ENCODE measurements at regions not wholly inside any gene's neighbourhood (a gene's known extent, or its start where the extent isn't known, plus 50 kb on each side); places are given as distances from the start of the nearest gene placed in this dataset.
"Not testable (repeated sequence)": the region's sequence is repeated elsewhere in the genome, so short reads cannot be mapped to it uniquely, and the experiment has no call there.

DNA sequence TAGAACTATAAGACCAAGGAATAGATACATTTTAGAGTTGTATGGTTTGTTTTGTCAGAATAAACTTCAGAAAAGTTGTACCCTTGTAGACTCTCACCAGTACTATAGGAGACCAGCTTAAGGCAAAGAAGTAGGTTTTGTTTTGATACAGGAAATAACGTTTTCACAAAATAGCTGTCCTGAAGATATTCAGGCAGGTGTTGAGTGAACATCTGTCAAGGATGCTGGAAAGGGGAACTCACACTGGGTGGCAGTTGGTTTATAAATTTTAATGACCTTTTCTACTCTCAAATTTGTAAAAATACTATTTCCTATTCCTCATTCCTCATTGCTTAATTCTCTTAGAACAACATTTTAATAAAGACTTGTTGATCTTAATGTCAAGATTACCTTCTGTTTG lies 174.0 kb upstream of the MAN1A1 start:
- no peak for DNase-seq

DNA sequence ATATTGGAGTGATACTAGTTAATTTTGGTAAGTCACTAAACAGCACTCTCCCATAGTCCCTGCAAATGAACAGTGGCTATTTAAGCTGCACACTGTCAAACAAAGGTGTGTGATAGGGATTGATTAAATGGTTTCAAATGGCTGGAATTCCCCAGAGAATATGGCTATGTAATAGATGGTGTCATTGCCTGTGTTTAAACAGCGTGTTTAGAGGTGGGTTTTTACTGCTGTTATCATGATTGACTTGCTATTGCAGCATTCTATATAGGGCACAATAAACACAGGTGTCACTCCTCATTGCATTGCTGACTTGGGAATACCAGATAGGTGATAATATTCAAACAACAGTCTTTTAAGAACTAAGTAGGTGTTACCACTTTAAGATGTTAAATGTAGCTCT lies 171.7 kb upstream of the MAN1A1 start:
- no peak for DNase-seq

DNA sequence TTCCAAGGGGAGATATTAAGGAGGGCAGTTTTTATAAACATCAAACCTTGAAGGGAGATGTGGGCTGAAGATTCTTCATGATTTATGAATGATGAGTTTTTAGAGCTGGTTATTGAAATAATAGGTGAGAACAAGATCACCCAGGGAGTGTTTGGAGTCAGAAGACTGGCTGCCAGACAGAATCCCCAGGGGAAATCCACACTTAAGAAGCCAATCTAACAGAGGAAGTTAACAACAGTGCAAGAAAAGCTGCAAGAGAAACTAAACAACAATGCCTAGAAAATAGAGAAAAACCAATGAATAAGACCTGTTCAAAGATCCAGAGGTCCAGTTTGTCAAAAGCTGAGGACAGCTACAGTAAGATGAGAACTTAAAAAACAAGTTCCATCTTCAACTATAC lies 167.9 kb upstream of the MAN1A1 start:
- no peak for DNase-seq

DNA sequence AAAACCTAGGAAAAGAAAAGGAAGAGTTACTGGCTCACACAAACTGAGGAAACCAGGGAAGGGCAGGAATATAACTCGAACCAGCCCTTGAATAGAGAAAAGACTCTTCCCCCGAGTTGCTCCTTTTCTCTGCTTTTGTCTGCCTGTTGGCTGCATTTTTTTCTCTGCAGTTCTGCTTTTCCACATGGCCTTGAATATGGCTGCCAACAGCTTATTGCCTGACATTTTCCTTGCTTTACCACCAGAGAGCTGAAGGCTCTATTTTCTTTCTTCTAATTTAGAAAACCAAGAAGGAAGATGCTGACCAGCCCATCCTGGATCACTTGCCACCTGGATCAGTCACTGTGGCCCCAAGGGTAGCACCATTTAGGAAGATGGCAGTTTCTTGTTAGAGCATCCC lies 164.8 kb upstream of the MAN1A1 start:
- no peak for DNase-seq

DNA sequence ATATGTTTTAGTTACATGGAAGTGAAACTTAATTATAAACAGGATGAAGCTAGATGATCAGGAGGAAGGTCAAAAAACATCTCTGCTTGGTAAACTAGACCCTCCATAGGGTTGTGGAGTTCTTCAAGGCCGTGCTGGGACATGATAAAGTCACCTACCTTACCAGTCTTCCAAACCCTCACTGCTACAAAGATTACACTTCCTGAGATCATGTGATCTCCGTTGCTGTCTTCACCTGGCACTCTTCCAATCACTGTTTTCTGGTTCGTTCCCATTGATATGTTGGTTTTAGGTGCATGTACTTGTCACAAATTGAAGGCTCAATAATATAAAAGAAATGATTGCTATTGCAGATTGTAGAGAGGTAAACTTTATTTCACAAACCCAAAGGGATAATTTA lies 161.5 kb upstream of the MAN1A1 start:
- DNase-seq: no peak

DNA sequence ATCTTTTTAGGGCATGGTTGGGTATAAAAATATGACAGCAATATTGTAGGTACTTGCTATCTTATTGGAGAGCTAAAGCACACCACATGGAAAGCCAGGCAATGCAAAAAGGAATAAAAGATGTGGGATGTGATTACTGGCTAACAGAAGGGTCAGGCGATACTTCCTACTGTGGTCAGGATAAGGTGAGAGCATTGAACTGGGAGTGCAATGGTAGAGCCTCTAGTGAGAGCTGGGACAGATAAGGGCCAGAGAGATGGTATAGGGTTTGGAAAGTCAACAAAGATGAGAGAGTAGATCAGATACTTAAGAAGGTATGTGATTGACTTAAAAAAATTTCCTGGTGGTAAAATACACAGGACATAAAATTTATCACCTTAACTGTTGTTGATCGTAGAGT lies 160.7 kb upstream of the MAN1A1 start:
- no peak for DNase-seq

DNA sequence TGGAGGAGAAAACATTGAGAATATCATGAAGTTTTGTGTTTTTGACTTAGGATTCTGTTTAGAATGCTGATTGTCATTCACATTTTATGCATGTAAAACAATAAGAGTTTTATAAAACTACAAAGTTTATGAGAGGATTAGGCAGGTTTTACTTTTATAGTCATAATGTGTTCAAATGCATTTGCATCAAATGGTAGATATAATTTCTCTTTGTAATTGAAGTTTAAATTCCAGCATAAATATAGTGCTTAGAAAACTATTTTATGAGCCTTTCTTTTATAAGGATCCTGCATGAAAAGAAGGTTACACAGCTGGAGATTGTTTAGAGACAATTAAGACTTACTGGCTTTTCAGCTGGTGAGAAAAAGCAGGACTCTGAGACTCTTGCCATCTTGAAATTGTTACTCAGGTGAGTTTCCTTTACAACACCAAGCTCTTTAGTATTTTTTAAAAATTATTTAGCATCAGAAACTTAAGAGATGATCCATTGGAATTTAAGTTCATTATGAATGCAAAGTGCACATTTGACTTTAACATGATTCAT lies 157.1 kb upstream of the MAN1A1 start:
- no peak for DNase-seq

DNA sequence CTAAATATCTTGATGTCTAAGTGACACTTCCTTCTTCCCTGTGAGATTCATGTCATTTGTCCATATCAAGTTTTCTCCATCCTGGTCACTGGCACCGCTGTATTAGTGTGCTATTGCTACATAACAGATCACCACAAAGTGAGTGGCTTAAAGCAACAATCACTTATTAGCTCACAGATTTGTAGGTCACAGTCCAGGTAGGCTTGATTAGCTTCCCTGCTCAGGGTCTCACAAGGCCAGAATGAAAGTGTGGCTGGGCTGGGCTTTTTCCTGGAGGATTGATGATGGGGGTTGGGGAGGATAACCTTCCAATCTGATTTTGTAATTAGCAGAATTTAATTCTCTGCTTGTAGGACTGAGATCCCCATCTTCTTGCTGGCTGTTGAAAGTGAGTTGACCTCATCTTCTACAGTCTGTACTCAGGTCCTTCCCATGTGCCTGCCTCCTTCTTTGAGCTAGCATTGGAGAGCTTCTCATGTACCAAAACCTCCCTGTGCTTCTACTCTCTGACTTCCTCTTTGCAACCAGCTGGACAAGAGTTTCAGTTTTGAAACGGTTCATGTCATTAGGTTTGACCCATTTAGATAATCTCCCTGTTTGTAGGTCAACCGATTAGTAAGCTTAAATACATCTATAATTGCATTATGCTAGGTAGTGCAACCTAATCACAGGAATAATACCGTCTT lies 152.4 kb upstream of the MAN1A1 start:
- DNase-seq: no peak

DNA sequence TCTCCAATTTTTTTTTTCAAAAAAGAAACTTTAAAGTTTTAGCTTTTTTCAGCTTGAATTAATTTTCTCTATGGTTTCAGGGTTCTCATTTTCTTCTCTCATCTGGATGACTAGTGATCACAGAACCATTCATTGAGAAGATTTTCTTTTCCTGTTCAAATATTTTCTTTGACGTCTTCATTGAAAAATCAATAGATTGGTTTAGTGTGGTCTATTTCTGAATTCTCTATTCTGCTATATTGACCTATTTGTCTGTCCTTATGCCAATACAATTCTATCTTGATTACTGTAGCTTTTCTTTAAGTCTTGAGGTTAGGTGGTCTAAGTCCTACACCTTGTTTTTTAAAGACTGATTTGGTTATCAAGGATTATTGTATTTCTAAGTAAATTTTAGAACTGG lies 150.2 kb upstream of the MAN1A1 start:
- DNase-seq: no peak

DNA sequence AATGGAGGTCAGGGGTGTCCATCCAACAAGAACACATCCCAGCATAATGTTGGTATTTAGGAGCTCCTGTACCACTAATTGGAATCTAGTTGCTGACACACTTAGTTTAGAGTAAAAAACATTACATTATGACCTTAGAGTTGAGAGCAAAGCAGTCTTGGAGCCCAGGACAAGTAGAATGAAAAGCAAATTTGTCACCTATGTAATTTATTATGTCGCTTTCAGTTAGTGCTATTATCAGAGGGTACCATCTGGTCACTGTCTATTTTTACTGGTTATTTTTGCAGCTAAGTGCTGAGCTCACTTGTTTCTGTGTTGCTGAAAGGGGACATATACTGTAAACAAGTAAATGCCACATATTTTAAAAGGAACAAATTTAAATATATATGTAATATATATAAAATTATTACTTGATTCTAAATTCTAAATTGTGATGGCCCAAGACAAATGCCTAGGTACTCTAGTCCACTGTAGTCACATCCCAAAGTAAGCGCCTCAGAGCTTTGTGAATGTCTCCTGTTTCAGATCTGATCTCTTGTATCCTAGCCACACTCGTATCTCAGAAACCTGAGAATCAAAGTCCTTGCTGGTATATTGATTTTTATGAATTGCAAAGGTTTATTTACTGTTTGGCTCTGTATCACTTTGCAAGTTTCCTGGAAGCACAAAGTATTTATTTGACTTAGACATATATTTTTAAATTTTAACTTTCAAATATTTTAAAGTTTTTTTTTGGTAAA lies 148.6 kb upstream of the MAN1A1 start:
- DNase-seq: no peak

DNA sequence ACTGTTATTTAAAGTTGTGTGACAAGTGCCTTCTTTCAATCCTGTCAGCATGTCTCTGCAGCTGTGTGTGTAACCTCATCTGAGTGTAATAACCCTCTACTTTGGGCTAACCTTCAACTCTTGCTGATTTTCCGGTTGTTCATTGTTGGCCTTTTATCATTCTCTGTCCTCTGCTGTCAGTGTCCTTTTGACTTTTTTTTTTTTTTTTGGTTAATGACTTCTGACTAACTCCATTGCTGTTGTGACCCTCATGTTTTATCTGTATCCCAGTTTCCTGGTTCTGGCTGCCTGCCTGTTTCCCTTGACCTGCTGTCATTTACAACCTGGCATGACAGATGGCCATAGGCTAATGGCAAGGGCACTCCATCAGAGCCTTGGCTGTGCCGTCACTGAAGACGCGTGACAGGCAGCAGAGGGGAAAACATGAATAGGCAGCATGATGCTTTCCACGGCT lies 145.7 kb upstream of the MAN1A1 start:
- DNase-seq: no peak

DNA sequence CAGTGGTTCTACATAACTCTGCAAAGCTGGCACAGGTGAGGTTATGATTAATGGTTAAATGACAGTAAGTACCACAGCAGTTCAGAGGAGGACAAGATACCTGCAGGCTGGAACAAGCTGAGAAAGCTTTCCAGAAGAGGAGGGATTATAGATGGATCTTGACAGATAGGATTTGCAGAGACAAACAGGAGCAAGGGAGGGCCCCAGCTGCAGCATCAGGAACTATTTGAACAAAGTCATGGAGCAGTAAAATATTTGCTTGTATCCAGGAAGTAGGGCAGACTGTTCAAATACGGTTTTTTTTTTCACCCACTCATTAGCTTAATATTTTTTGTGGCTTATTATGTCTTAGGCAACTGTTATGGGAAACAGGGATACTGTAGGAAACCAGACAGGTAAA lies 144.4 kb upstream of the MAN1A1 start:
- DNase-seq: no peak

DNA sequence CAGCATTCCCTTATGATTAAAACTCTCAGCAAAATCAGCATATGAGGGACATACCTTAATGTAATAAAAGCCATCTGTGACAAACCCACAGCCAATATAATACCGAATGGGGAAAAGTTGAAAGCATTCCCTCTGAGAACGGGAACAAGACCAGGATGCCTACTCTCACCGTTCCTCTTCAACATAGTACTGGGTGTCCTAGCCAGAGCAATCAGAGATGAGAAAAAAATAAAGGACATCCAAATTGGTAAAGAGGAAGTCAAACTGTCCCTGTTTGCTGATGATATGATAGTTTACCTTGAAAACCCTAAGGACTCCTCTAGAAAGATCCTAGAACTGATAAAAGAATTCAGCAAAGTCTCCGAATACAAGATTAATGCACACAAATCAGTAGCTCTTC lies 141.6 kb upstream of the MAN1A1 start:
- DNase-seq: not testable (repeated sequence)

DNA sequence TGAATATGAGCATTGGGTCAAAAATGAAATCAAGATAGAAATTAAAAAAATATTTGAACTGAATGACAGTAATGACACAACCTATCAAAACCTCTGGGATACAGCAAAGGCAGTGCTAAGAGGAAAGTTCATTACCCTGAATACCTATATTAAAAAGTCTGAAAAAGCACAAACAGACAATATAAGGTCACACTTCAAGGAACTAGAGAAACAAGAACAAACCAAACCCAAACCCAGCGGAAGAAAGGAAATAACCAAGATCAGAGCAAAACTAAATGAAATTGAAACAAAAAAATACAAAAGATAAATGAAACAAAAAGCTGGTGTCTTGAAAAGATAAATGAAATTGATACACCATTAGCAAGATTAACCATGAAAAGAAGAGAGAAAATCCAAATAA lies 140.5 kb upstream of the MAN1A1 start:
- DNase-seq: not testable (repeated sequence)

DNA sequence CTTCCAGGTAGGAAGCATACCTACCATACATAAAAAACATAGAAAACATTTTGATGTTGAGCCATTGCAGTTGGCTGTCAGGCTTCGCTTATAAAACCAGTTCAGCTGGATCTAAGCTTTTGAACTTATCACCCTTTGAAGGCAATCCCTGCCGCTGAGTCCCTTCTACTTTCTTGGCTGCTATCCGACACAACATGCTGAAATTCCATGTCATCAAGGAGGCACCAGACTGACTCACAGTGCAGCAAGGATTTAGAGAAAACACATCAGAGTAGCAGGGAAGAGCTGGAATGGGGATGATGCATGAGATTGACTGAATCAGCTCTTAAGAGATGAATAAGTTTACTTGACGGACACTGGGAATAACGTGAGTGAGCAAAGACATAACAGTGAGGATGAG lies 135.0 kb upstream of the MAN1A1 start:
- DNase-seq: no peak

DNA sequence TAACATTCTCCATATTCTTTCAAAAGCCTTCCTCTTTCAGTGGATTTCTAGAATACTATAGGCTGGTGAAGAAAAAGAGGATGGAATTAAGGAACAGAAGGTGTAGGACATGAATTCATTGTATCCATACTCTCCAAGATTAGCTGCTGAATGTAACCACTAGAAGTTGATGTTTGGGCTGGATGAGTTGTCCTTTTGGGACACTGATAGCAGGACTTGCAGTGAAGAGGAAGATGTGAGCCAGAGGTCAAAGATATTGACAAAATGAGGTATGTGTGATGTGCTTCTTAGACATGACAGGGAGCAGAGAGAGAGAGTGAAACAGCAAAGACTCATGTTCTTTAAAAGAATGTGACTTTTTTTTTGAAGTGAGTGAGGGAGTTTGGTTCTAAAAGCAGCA lies 134.3 kb upstream of the MAN1A1 start:
- DNase-seq: no peak

DNA sequence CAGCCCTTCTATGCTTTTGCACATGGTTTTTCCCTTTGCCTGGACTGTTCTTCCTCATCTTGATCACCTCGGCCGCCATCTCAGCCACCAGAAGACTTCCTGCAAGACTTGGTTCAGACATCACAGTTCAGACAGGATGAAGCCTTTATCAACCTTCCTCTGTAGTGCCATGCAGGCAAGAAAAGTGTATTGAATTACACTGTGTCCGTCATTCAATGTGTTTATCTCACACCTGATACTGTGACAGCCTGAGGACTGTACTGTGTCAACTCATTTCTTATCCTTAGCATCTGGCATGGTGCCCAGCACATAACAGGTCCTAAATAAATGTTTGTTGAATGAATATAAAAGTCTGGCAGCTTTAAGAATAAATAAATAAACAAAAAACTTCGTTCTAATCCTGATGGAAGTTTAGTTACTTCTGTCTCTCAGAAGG lies 133.3 kb upstream of the MAN1A1 start:
- no peak for DNase-seq

DNA sequence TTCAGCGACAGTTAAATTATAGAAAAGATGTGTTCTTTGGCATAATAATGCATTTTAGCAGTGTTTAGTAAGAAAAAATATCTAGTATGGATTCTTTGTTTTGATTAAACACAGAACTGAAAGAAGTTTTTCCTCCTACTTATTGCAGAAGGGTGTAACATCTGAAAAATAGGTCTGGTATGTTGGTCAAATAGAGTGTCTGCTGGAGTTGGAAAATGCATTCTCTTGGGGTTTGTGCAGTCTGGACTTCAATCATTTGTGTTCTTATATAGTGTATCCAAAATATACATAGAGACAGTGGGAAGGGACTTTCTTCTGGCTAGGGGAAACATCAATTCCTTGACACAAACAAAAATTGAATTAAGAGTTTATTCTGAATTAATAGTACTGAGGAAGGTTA lies 132.4 kb upstream of the MAN1A1 start:
- no peak for DNase-seq

DNA sequence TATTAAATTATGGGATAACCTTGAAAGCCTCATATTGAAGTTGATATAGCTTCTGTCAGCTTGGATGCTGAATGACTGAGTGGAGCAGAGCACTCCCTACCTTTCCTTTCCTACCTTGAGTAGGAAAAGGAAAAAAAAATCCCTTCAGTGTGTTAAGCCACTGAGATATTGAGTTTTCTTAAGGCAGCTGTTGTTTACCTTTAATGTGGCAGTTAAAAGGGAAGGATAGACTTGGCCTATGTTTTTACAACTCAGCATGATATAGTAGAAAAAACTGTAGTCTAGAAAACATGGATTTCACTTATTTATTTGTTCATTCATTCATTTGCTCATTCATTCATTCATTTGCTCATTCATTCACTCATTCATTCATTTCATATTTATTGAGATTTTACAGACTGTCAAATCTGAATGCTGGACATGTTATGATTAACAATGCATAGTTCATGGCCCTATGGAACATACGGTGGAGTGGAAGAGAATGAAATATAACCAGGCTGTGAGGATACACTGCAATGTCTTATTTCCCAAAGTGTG lies 131.5 kb upstream of the MAN1A1 start:
- DNase-seq: no peak

DNA sequence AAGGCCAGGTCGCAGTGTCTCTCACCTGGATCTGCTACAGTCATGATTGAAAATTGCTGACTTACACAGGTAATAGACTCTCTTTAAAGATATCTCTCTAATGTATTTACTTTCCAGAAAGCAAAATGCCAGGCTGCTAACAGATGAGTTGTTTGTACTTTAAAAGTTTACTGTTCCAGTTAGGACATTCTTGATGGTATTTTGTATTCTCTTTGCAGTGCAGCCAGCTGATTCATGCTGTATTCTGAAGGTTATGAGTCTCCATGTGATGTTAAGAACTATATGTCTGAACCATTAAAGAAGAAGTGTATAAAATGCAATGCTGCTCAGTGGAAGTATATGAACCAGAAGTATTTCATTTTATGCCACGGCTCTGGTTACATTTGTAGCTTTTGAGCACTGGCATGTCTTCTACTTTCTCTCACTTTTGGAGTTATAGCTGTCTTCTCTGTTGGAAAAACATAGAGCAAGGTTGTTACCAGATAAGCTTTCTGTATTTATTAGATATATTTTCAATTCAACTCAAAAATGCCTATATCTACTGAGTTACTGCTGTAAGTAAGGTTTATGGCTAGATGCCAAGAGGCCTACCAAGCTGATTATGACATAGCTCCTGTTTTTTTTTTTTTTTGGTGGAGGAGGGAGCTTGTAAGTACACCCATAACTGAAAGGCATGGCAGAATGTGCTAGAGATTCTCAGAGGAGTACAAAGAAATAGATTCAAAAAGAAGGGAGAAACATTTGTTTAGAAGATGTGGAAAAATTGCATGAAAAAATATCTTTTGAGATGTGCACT lies 130.5 kb upstream of the MAN1A1 start:
- no peak for DNase-seq

DNA sequence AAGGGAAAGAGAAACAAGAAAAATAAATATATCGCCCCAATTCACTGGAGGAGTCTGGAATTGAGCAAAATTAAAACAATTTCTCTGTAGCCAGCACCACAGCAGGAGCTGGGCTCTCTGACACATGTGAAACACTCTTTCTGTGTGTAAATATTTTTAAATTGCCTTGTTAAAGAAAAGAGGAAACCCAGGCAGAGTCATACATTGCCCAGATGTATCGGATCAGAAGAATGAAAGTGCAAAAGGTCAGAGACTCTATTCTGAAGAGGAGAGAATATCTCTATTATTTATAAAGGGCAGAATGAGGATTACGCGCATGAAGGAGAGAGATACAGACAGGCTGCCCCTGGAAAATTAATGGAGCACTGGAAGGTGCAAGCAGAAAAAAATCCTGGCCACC lies 127.0 kb upstream of the MAN1A1 start:
- no peak for DNase-seq

DNA sequence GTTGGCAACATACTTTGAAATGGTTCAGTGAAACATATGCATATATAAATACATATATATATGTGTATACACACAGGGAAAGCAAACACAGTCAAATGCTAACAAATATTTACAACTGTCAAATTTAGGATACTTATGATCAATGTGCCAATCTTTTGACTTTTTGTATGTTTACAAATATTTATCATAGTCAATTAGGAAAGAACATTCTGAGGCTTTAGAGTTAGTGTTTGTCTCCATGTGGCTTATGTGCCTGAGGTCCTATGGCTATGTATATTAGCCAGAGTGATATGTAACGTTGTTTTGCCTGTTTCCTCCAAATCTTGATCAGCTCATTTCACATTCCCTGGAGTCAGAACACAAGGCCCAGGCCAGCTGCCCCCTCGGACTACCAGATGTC lies 126.5 kb upstream of the MAN1A1 start:
- no peak for DNase-seq

DNA sequence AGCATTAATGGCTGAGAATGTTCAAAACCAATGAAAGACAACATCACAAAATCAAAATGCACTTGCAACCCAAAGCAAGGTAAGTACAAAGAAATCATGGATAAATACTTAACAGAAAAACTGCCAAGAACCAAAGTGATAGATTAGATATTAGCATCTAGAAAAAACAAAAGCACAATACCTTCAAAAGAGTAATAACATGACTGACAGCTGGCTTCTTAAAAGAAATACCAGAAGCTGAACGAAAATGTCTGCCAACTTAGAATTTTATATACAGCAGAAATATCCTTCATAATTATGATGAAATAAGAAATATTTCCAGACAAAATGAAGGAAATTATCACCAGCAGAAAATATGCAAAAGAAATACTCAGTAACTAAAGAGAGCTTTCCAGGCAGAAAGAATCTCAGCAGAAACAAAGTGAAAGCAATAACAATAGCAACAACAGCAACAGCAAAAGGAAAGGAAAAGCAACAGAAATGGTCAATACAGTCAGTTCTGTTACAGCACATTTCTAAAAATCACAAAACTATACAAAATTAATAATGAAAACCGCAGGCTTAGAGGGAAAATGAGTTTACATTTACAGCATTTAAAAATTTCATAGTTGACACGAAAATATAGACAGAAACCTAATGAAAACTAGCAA lies 121.5 kb upstream of the MAN1A1 start:
- no peak for DNase-seq
